ENCODE measurements at regions not wholly inside any gene's neighbourhood (a gene's known extent, or its start where the extent isn't known, plus 50 kb on each side); places are given as distances from the start of the nearest gene placed in this dataset.

DNA sequence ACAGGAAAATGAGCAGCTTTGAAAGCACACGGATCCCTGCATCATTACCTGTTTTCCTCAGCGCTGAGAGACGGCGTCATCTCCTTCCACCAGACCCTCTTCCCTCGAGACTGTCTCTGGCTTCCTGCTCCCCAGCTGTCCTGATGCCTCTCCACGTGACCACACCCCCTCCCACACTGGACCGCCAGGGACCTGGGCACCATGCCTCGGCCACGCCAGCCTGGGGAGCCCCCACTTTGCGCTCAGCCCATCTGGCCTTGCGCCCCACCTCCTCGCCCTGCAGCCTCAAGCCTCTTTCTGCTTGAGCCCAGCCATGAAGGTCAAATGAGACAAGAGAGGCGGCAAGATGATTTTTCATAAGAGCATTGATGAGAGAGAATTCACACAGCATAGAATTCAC is 66.0 kb upstream of the ACKR3 start:
- ChIA-PET SMC1A (ENCODE audit: uncharacterized antibody, unreplicated experiment) (interaction anchor here (1.0 kb wide), 1 partner anchor 10 kb away, joined by 4 read pairs; no protein-coding TSS in a partner anchor), POLR2A (no interaction called here), RAD21 (ENCODE audit: unreplicated experiment) (no interaction called here), CTCF (interaction anchor here (1.3 kb wide), 1 partner anchor 66 kb away, joined by 4 read pairs; the partner anchor contains the start of gene ACKR3)
- no peak overlapping the region for H2AFZ ChIP-seq (ENCODE audit: control insufficient read depth, low read depth, low read length)
- H3K4me1 ChIP-seq (ENCODE audit: control insufficient read depth, insufficient read depth, low read length) = no peaks in the 10 kb centered on the region
- no peak overlapping the region for H3K4me3 ChIP-seq
- TF ChIP-seq ZZZ3 (IDR thresholded peaks at IDR 0.05; ENCODE audit: control insufficient read depth, insufficient read length, low read depth) (no peak), ZNF207 (IDR thresholded peaks at IDR 0.05; ENCODE audit: borderline replicate concordance) (no peak), BHLHE40 (IDR thresholded peaks at IDR 0.05; ENCODE audit: borderline replicate concordance in 1 of 2, low read depth in 2 of 2, low read length in 1 of 2) (no peak), BACH1 (IDR thresholded peaks at IDR 0.05; ENCODE audit: borderline replicate concordance) (no peak), SMC3 (IDR thresholded peaks at IDR 0.05; ENCODE audit: borderline replicate concordance, low read length) (no peak), EP300 (IDR thresholded peaks at IDR 0.05; ENCODE audit: borderline replicate concordance in 1 of 2, control insufficient read depth in 1 of 2, low read depth in 2 of 2, low read length in 2 of 2) (no peak), CHD4 (IDR thresholded peaks at IDR 0.05) (no peak), CREB1 (IDR thresholded peaks at IDR 0.05; ENCODE audit: low read depth) (no peak), MEF2B (IDR thresholded peaks at IDR 0.05; ENCODE audit: partially characterized antibody, poor library complexity, severe bottlenecking) (no peak), DPF2 (IDR thresholded peaks at IDR 0.05) (no peak), TCF7 (IDR thresholded peaks at IDR 0.05; ENCODE audit: borderline replicate concordance) (no peak), ZNF274 (IDR thresholded peaks at IDR 0.05; ENCODE audit: insufficient read depth, insufficient read length) (no peak)
- TF ChIP-seq, protein P1, sequence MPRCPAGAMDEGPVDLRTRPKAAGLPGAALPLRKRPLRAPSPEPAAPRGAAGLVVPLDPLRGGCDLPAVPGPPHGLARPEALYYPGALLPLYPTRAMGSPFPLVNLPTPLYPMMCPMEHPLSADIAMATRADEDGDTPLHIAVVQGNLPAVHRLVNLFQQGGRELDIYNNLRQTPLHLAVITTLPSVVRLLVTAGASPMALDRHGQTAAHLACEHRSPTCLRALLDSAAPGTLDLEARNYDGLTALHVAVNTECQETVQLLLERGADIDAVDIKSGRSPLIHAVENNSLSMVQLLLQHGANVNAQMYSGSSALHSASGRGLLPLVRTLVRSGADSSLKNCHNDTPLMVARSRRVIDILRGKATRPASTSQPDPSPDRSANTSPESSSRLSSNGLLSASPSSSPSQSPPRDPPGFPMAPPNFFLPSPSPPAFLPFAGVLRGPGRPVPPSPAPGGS (IDR thresholded peaks at IDR 0.05; ENCODE audit: borderline replicate concordance, insufficient read depth, low read depth, low read length, poor library complexity, severe bottlenecking) = no peak
- TF ChIP-seq, protein P2, sequence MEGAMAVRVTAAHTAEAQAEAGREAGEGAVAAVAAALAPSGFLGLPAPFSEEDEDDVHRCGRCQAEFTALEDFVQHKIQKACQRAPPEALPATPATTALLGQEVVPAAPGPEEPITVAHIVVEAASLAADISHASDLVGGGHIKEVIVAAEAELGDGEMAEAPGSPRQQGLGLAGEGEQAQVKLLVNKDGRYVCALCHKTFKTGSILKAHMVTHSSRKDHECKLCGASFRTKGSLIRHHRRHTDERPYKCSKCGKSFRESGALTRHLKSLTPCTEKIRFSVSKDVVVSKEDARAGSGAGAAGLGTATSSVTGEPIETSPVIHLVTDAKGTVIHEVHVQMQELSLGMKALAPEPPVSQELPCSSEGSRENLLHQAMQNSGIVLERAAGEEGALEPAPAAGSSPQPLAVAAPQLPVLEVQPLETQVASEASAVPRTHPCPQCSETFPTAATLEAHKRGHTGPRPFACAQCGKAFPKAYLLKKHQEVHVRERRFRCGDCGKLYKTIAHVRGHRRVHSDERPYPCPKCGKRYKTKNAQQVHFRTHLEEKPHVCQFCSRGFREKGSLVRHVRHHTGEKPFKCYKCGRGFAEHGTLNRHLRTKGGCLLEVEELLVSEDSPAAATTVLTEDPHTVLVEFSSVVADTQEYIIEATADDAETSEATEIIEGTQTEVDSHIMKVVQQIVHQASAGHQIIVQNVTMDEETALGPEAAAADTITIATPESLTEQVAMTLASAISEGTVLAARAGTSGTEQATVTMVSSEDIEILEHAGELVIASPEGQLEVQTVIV (IDR thresholded peaks at IDR 0.05; ENCODE audit: borderline replicate concordance, partially characterized antibody) = no peak
- TF ChIP-seq, protein P3, sequence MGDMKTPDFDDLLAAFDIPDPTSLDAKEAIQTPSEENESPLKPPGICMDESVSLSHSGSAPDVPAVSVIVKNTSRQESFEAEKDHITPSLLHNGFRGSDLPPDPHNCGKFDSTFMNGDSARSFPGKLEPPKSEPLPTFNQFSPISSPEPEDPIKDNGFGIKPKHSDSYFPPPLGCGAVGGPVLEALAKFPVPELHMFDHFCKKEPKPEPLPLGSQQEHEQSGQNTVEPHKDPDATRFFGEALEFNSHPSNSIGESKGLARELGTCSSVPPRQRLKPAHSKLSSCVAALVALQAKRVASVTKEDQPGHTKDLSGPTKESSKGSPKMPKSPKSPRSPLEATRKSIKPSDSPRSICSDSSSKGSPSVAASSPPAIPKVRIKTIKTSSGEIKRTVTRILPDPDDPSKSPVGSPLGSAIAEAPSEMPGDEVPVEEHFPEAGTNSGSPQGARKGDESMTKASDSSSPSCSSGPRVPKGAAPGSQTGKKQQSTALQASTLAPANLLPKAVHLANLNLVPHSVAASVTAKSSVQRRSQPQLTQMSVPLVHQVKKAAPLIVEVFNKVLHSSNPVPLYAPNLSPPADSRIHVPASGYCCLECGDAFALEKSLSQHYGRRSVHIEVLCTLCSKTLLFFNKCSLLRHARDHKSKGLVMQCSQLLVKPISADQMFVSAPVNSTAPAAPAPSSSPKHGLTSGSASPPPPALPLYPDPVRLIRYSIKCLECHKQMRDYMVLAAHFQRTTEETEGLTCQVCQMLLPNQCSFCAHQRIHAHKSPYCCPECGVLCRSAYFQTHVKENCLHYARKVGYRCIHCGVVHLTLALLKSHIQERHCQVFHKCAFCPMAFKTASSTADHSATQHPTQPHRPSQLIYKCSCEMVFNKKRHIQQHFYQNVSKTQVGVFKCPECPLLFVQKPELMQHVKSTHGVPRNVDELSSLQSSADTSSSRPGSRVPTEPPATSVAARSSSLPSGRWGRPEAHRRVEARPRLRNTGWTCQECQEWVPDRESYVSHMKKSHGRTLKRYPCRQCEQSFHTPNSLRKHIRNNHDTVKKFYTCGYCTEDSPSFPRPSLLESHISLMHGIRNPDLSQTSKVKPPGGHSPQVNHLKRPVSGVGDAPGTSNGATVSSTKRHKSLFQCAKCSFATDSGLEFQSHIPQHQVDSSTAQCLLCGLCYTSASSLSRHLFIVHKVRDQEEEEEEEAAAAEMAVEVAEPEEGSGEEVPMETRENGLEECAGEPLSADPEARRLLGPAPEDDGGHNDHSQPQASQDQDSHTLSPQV (IDR thresholded peaks at IDR 0.05) = no peak
- no peaks in the 10 kb centered on the region for H4K20me1 ChIP-seq (ENCODE audit: control insufficient read depth, insufficient read depth)
- H3K27ac ChIP-seq (ENCODE audit: control insufficient read depth, insufficient read depth) = no peak overlapping the region
- in situ Hi-C loops (cut with MboI) (no loop called here), intact Hi-C loops (cut with micrococcal nuclease; ENCODE audit: unreplicated experiment) (no loop called here)
- peaks cover 2 to 7% of the 10 kb centered on the region in 2 experiments; a peak in 3 of 4 replicates for H3K27me3 ChIP-seq (replicated peaks in 1 of 2; ENCODE audit: control insufficient read depth in 2 of 2, insufficient read depth in 2 of 2, low read length in 1 of 2)
- 40% methylated on average over 13 of the region's 13 CpGs for WGBS (ENCODE audit: insufficient coverage, insufficient replicate concordance, low lambda C conversion rate, missing lambda C conversion rate)
- H3K9ac ChIP-seq (ENCODE audit: control insufficient read depth, insufficient read depth, low read length) = no peak overlapping the region
- no peak overlapping the region for H3K4me2 ChIP-seq (ENCODE audit: control insufficient read depth, insufficient read depth)
- H3K36me3 ChIP-seq (ENCODE audit: control insufficient read depth in 2 of 2, insufficient read depth in 2 of 2, low read length in 1 of 2) = no peaks in the 10 kb centered on the region
- DNase-seq (ENCODE audit: low read depth, low spot score) (no peak), FAIRE-seq (no peak), ATAC-seq (no peak)
- H3K9me3 ChIP-seq (replicated peaks; ENCODE audit: control insufficient read depth, insufficient read depth, low read length) = peaks cover 7% of the 10 kb centered on the region; the same call in 2 of the 3 replicates
- H3K79me2 ChIP-seq (ENCODE audit: control insufficient read depth, insufficient read depth, low read length) = no peaks in the 10 kb centered on the region
- BruUV-seq (replicated peaks) = no TSS peak
